GM21390 (cell line): ENCODE measurements at regions not wholly inside any gene's neighbourhood (a gene's known extent, or its start where the extent isn't known, plus 50 kb on each side); places are given as distances from the start of the nearest gene placed in this dataset.
"Not testable (repeated sequence)": the region's sequence is repeated elsewhere in the genome, so short reads cannot be mapped to it uniquely, and the experiment has no call there.

Source experiments
- ATAC-seq: cut with Tn5 transposase; IDR thresholded peaks from one replicate; pipeline ENCODE4 v1.9.1; 2021; ENCODE audit not compliant: unreplicated experiment

DNA sequence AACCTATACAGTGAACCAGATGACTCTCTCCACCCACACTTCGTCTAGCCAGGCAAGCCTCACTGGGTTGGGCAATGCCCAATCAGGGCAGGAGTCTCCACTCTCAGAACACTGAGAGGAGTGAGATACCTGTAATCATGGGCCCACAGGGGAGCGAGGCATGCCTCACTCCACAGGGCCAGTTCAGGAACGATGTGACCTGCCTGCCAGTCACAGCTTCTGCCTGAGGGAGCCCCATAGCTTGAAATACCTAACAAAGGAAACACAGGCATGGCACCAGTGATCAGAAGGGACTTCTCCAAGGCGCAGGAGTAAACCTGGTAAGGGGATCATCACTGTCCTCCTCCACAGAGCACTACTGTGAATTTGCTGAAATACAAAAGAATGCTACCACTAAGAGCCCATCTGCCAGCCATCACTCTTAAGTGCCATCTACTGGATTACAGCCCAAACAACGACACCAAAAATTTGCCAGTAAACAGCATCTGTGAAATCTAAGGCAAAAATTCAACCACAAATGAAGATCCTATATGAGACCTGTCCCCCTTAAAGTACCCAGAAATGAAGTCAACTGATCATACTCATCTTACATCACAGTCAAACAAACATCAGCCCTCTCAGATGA lies 689.9 kb upstream of the SEMA6D start:
- ATAC-seq, result no peak

DNA sequence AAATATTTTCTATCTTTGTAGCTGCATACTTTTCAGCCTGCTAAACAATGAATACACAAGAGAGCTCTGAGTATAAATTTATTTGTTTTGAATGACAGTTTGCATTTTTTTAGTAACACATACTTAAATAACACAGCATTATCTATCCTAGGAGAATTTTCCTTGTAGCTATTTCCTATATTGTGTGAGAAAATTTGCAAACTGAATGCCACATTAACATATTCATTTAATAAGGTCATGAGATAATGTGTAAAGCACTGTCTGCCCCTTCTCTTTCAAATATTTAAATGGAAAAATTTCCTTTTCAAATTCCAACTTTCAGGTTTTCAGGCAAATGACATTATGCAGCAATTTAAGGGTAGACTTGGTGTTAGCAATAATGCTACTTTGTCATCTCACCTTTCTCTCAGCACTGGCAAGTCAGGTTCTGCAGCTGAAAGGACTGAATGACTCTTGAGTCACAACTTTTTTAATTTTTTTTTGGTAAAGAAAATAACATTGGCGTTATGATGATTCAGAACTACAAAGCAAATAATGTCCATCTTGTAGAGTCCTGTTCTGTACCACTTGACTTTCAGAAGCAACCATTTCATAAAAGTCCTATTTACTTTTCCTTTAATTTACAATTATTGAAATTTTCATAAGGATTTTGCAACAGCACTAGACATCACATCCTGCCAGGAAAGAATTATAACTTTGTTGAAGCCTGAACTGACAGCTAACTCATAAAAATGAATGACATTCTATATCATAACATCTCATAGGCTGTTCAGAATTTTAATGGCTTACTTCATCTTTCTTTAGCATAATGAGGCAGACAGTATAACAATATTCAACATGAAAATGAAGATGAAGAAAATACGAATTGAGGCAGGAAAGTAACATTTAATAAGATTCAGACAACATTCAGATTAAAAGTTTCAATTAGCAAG lies 681.6 kb upstream of the SEMA6D start:
- no peak for ATAC-seq

DNA sequence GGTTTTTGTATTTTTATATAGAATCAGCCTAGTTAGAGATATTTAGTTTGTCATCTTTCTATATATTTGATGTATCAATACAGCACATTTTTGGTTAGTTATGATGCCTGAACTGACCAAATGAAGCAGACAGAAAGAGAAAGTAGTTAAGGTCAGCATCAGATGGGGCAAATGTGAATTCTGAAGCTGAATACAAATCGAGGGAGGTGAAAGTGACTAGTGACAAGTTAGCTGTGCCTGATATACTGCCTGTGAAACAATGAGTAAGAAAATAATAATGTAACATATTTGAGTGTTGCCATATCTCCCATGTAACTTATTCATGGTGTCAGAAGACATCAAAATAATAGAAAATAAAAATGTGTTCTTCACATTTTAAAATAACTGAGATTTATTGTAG lies 680.3 kb upstream of the SEMA6D start:
- no peak for ATAC-seq

DNA sequence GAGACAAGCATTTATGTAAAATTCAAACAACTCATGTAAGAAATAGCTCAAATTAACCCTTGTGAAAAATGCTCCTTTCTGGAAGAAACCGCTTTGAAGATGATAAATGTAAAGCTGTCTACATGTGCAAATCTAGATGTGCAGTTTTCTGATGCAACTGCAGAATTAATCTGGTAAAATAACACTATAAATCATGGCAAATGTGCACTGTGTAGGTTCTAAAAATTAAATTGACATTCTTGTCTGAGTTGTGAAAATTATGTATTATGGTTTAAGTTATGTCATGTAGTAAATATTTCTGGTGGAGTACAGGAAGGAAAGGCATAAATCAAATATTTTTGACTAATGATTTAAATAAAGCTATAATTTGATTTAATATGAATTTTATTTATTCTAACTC lies 678.1 kb upstream of the SEMA6D start:
- no peak for ATAC-seq

DNA sequence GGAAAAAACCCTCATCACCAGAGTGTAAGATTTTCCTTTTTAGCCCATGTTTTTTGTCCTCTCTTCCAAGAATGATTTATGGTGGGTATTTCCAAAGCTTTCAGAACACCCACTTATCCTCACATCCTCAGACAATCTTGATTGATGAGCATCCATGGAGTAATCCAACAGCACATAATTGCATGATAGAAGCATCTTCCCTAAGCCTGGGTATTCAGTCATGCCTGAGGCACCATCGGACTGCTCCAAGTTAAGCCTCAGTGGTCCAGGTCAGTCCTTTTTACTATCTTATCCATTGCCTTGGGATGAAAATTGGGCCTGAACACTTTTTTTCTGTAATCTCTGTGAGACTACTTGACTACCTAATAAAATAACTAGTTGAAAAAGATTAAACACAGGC lies 676.0 kb upstream of the SEMA6D start:
- no peak for ATAC-seq

DNA sequence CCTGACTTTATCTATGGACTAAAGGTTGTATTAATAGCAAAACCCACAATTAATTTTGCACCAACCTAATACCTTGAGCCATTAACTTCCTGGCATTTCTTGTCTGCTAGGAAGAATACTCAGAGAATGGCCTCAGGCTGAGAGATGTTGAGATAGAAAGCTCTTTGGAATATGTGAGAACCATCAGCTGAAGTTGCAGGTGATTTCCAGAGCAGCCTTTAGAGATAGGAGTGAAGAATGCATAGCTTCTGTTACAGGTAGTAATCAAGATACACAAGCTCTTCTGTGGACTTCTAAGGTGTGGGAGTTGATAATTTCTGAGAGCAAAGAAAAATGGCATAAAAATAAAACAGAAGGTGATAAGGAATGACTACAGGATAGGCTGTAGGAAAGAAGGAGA lies 669.3 kb upstream of the SEMA6D start:
- not testable (repeated sequence) for ATAC-seq

DNA sequence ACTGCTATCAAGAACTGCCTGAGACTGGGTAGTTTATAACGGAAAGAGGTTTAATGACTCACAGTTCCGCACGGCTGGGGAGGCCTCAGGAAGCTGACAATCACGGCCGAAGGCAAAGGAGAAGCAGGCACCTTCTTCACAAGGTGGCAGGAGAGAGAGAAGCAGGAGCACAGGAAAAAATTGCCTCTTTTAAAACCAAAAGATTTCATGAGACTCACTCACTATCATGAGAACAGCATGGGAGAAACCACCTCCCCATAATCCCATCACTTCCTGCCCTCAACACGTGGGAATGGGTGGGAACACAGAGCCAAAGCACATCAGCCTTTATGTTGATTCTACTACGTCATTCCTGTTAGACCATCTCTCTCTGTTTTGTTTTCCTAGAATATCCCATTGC lies 650.9 kb upstream of the SEMA6D start:
- no peak for ATAC-seq

DNA sequence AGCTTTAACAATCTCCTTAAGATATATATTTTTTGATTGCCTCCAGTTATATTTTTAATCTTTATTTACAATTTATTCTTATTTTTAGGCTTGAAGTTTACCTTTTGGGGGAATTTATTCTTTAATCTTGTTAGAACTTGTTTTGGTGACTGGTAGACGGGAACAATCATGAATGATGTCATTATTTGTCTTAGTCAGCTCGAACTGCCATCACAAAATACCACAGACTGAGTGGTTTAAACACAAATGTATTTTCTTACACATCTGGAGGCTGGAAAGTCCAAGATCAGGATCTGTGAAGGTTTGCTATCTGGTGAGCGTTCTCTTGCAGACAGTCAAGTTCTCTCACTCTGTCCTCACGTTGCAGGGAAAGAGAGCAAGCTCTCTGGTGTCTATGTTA lies 639.5 kb upstream of the SEMA6D start:
- ATAC-seq, result not testable (repeated sequence)

DNA sequence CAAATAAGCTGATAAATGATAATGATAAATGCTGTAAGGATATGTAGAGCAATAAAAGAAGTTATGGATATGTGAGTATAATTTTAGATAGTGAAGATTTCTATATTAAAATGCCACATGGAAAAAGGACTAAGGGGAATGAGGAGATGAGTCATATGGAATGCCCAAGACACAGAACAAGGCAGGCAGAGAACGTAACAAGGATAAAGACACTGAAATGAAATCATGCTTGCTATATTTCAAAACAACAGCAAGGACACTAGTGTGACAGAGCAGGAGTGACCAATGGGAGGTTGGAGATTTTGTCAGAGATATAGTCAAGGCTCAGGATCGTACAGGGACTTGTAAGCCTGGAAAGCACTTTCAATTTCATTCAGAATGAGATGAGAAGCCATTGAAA lies 621.5 kb upstream of the SEMA6D start:
- ATAC-seq, result no peak

DNA sequence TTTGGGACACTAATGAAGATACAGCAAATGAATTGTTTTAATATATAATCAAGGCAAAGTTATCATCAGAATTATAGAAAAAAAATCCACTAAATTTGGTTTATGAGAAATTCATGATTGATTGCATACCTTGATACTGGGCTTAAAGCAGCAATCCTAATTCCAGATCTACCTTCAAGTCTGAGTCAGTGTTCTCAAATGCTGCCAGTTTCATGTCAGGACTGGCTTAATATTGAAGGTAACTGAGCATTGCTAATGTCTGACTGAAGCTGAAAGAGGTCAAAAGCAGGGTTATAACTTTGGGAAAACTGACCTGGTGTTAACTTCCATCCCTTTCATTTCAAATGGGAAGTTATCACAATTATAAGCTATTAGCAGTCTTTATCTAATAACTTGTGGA lies 618.8 kb upstream of the SEMA6D start:
- not testable (repeated sequence) for ATAC-seq

DNA sequence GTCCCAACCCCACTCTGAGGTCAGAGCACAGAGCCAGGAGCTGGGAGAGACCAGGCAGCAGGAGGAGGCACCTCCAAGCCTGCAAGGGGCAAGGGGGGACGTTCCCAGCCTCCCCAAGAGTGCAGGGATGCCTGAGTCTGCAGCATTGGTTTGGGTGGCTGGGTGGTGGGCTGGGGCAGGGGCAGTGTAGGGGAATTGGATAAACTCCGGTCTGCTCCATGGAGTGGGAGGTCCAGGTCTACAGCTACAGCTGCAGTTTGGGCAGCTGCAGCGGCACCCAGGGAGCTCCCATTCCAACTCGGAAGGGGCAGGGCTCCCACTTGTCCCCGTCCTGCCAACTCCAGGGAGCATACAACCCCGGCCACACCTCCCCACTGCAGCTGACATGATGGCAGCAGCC lies 617.5 kb upstream of the SEMA6D start:
- not testable (repeated sequence) for ATAC-seq

DNA sequence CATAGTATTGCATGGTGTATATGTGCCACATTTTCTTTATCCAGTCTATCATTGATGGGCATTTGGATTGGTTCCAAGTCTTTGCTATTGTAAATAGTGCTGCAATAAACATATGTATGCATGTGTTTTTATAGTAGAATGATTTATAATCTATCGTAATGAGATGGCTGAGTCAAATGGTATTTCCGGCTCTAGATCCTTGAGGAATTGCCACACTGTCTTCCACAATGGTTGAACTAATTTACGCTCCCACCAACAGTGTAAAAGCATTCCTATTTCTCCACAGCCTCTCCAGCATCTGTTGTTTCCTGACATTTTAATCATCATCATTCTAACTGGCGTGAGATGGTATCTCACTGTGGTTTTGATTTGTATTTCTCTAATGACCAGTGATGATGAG lies 608.5 kb upstream of the SEMA6D start:
- not testable (repeated sequence) for ATAC-seq

DNA sequence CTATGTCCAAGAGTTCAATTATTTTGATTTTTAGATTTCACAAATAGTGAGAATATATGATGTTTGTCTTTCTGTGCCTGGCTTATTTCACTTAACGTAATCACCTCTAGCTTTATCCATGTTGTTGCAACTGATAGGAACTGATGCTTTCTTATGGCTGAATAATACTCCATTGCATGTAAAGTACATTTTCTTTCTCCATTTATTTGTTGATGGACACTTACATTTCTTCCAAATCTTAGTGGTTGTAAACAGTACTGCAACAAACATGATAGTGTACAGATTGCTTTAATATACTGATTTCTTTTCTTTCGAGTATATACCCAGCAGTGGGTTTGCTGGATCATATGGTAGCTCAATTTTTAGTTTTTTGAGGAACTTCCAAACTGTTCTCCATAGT lies 600.6 kb upstream of the SEMA6D start:
- ATAC-seq, result no peak

DNA sequence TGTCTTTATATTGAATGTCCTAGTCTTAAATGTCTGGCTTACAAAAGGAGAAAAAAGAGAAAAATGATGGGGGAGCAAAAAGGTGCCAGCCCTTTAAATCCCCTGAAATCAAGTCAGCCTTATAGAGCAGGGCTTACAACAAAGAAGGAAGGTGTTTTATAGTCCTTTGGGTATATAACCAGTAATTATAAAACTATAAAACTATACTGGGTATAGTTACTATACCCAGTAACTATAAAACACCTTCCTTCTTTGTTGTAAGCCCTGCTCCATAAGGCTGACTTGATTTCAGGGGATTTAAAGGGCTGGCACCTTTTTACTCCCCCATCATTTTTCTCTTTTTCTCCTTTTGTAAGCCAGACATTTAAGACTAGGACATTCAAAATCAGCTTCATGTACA lies 598.0 kb upstream of the SEMA6D start:
- ATAC-seq, result no peak

DNA sequence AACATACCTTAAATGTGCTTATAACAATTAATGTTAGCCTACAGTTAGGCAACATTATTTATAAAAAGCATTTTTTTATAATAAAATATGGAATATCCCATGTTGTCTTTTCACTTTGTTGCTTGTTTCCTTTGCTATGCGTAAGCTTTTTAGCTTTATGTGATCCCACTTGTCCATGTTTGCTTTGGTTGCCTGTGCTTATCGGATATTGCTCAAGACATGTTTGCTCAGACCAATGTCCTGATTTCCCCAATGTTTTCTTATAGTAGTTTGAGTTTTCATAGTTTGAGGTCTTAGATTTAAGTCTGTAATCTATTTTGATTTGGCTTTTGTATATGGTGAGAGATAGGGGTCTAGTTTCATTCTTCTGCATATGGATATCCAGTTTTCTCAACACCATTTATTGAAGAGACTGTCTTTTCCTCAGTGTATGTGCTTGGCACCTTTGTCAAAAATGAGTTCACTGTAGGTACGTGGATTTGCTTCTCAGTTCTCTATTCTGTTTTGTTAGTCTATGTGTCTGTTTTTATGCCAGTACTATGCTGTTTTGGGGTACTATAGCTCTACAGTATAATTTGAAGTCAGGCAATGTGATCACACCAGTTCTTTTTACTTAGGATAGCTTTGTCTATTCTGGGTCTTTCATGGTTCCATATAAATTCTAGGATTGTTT lies 592.7 kb upstream of the SEMA6D start:
- no peak for ATAC-seq

DNA sequence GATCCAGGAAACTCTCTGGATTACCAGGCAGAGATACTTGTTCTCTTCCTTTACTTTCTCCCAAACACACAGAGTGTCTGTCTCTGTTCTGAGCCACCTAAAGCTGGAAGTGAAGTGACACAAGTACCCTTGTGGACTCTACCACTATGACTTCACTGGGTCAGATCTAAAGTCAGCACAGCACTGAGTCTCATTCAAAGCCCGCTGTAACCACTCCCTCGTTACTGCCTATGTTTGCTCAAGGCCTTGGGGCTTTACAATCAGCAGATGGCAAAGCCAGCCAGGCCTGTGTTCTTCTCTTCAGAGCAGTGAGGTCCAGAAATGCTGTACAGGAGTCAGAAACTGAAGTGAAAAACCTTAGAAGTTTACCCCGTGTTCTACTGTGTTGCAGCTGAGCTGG lies 588.3 kb upstream of the SEMA6D start:
- ATAC-seq, result no peak

DNA sequence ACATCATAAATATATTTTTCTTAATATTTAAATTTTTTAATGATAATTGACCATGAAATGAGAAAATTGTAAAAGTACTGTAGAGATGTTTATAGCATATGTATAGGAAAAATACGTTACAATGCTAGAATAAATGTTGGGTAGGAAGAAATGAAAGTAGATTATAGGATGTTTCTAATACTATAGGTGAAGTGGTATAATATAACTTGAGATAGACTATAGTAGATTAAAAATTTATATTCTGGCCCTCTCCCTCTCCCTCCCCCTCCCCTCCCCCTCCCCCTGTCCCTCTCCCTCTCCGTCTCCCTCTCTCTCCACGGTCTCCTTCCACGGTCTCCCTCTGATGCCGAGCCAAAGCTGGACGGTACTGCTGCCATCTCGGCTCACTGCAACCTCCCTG lies 585.9 kb upstream of the SEMA6D start:
- ATAC-seq, result not testable (repeated sequence)

DNA sequence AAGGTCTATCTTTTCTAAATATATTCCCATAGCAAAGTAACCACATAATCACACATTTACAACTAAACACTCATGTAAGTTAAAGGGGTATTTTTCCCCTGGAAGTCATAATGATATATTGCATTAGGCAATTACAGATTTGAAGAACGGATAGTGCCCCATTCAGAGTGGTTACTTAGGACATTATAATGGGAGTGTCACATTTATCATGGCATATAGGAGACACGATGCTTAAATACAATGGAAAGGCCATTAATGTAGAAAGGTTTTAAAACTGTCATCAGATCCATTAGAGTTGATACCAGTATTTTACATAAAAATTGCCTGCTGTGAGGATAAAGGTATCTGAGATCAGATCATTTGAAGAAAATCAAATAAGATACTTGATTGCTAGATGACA lies 582.0 kb upstream of the SEMA6D start:
- no peak for ATAC-seq

DNA sequence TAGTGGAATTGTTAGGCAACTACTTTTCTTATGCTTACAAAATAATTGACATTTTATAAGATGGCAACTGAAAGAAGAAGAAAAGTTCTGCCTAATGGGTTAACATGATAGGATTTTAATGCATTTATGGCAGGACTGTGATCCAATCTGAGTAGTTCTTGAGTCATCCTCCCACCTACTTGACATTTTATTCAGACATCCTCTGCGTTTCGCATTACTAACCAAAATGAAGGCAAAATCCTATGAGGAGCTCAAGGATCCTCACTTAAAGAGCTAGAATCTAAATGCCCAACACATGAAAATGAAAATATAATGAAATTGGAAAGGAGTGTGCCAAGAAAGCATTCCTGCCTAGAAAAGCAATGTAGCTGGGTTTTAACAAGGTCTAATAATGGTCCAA lies 581.1 kb upstream of the SEMA6D start:
- no peak for ATAC-seq

DNA sequence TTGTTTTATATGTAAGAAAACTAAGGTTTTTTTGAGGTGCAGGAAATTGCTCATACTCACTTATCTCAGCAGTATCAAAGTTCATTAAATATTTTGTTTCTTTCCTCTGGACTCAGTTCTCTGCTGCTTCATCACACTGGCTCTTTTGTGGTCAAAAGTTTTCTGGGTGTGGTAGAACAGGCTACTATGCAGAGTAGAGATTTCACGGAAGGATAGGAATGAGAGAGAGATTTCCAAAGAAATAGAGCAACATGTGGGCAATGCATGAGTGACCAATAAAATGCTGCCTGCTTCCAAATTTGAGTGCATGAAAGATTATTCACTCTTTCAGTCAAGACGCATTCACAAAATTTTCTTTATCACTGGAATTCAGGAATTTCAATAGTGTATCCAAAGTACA lies 577.3 kb upstream of the SEMA6D start:
- no peak for ATAC-seq

DNA sequence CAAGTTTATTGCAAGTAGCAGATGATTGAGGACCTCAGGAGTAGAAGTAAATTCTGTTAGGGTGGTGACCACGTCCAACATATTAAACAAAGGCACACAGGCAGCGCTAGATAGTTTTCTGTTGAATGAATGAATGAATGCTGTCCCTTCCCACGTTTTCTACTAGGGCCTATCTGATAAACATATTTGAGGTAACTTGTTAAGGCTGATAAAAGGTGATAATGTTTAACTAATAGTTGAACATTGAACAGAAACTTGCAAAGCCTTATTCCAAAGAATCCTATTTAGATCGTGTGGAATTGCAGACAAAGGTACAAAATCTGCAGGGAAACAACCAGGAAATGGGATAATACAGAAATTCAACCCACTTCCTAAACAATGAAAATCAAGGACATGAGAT lies 559.5 kb upstream of the SEMA6D start:
- ATAC-seq, result no peak

DNA sequence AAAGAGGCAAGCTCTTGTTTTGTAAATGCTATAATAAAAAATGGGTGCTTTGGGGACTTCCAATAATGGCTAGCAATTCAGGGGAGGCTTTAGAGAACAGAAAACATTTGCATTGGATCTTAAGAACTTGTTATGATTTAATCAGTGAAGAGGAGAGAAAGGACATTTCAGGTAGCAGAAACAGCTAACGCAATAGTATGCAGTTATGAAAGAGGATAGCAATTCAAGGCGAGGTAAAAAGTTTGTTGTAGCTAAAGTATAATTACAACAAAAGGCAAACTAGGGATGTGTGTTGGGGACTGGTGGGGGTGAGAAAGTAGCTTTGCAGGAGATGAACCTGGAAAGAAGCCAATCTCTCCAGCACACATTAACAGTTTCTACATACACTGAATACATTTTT lies 558.7 kb upstream of the SEMA6D start:
- ATAC-seq, result no peak
